Retinal pigment epithelial cell (primary cell): ENCODE measurements at regions not wholly inside any gene's neighbourhood (a gene's known extent, or its start where the extent isn't known, plus 50 kb on each side); places are given as distances from the start of the nearest gene placed in this dataset.

Experiments
- DNase-seq: peaks from one replicate; pipeline ENCODE4 v3.0.0-alpha.2; 2010; ENCODE audit warnings: low read depth
- H3K4me3 ChIP-seq: 2 replicates; pipeline ENCODE4 v1.5.1; 2011; ENCODE audit warnings: mild to moderate bottlenecking, low read length, control low read depth, moderate library complexity
- TF ChIP-seq, protein P1 (sequence below): conservative IDR thresholded peaks from 2 replicates; pipeline ENCODE4 v1.5.1; 2011; ENCODE audit warnings: low read depth, low read length, control low read depth, inconsistent platforms

- no peak overlapping the region for H3K4me3 ChIP-seq
- no peak for DNase-seq
- TF ChIP-seq, protein P1, sequence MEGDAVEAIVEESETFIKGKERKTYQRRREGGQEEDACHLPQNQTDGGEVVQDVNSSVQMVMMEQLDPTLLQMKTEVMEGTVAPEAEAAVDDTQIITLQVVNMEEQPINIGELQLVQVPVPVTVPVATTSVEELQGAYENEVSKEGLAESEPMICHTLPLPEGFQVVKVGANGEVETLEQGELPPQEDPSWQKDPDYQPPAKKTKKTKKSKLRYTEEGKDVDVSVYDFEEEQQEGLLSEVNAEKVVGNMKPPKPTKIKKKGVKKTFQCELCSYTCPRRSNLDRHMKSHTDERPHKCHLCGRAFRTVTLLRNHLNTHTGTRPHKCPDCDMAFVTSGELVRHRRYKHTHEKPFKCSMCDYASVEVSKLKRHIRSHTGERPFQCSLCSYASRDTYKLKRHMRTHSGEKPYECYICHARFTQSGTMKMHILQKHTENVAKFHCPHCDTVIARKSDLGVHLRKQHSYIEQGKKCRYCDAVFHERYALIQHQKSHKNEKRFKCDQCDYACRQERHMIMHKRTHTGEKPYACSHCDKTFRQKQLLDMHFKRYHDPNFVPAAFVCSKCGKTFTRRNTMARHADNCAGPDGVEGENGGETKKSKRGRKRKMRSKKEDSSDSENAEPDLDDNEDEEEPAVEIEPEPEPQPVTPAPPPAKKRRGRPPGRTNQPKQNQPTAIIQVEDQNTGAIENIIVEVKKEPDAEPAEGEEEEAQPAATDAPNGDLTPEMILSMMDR, result no peak
Measured at GRCh38 chr2:216279459-216279858, 92.8 kb downstream of the MARCHF4 start.

DNA sequence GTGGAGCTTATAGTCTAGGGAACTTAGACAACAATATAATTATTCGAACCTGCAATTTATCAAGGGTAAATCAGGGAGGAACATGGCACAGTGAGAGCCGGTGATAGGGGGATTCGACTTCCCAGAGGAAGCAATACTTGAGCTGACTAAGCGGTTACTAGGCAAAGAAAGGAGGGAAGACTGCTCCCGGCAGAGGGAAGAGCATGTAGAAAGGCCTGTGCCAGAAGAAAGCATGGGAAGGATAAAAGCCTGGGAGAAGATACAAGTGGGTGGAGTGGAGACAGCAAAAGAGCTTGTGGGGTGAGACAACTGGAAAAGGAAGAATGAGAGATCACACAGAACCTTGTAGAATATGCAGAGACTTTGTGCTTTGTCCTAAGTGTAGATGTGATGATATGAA is 93.3 kb downstream of the MARCHF4 start:
- DNase-seq, result no peak
- no peak overlapping the region for H3K4me3 ChIP-seq
- TF ChIP-seq, protein P1, result no peak

- no peak for DNase-seq
- no peak overlapping the region for H3K4me3 ChIP-seq
- TF ChIP-seq, protein P1, result no peak
Measured at GRCh38 chr2:216275890-216276289, 96.4 kb downstream of the MARCHF4 start.

GRCh38 chr2:216274194-216274840 is 98.0 kb downstream of the MARCHF4 start:
- TF ChIP-seq, protein P1, result no peak
- no peak overlapping the region for H3K4me3 ChIP-seq
- DNase-seq, result no peak

DNA sequence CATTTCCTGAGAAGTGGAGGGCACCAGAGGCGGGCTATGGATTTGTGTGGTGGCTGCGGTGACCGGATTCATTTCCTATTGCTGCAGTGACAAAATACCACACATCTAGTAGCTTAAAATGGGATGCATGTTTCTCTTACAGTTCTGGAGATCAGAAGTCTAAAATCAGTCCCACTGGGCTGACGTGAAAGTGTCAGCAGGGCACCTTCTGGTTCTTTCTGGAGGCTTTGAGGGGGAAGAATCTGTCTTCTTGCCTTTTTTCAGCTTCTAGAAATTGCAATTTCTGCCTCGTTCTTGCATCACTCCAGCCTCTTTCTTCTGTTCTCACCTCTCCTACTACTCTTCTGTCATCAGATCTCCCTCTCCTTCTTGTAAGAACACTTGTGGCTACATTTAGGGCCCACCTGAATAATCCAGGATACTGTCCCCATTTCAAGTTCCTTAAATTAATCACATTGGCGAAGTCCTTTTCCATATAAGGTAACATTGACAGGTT is 111.2 kb downstream of the MARCHF4 start:
- DNase-seq, result no peak
- no peak overlapping the region for H3K4me3 ChIP-seq
- TF ChIP-seq, protein P1, result no peak

GRCh38 chr2:216260629-216261028 is 111.7 kb downstream of the MARCHF4 start:
- no peak for DNase-seq
- no peak overlapping the region for H3K4me3 ChIP-seq
- TF ChIP-seq, protein P1, result no peak

DNA sequence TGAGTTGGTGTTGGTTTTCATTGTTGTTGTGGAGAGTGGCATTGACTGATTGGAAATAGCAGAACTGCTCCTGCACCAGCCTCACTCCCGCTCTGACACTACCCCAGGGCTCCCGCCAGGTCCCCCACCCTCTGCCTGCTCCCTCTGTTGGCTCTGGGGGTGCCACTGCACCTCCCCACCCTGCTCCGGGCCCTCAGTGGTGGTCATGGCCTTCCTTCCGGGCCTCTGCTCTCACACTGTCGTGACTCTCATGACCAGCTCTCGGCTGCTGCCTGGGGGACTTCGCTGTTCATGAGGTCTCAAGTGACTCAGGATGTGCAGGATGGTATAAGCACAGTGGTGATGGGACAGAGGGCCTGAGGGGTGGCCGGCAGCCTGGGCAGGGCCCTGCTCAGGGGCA is 113.2 kb downstream of the MARCHF4 start:
- no peak for DNase-seq
- TF ChIP-seq, protein P1, result no peak
- H3K4me3 ChIP-seq, result no peak overlapping the region
